ENCODE measurements at regions not wholly inside any gene's neighbourhood (a gene's known extent, or its start where the extent isn't known, plus 50 kb on each side); places are given as distances from the start of the nearest gene placed in this dataset.

GRCh38 chr4:115370490-115370889 is 257.1 kb upstream of the NDST4 start:
- Histone ChIP-seq H3K36me3 (ENCODE audit: insufficient read depth, low read length) (no peaks in the 10 kb centered on the region), H3K4me1 (ENCODE audit: insufficient read depth, low read length) (no peaks in the 10 kb centered on the region), H3K27me3 (ENCODE audit: insufficient read depth, low read length) (no peaks in the 10 kb centered on the region), H3K9me3 (ENCODE audit: control insufficient read depth in 1 of 2, low read length in 2 of 2) (no peaks in the 10 kb centered on the region), H3K4me3 (ENCODE audit: low read length in 2 of 2) (no peak overlapping the region), H3K27ac (ENCODE audit: low read depth, low read length) (no peak overlapping the region)
- Mint-ChIP-seq H3K27ac (no peak overlapping the region), H3K4me1 (peaks cover 0 to 3% (median 0%) of the 10 kb centered on the region in 4 donors), H3K36me3 (no peaks in the 10 kb centered on the region), H3K9me3 (peaks cover 0 to 2% (median 0%) of the 10 kb centered on the region in 8 donors), H3K27me3 (no peaks in the 10 kb centered on the region), H3K4me3 (no peak overlapping the region)
- intact Hi-C loops (cut with micrococcal nuclease): no loop called here
- ChIA-PET POLR2A (ENCODE audit: partially characterized antibody) (no interaction called here), CTCF (ENCODE audit: partially characterized antibody) (no interaction called here)
- no peak for DNase-seq

- Mint-ChIP-seq H3K4me3 (no peak overlapping the region), H3K36me3 (no peaks in the 10 kb centered on the region), H3K27ac (no peak overlapping the region), H3K4me1 (peaks cover 0 to 3% (median 0%) of the 10 kb centered on the region in 4 donors), H3K9me3 (no peaks in the 10 kb centered on the region), H3K27me3 (no peaks in the 10 kb centered on the region)
- POLR2A ChIA-PET (ENCODE audit: partially characterized antibody): no interaction called here
- no peak overlapping the region for H3K27ac ChIP-seq (ENCODE audit: low read depth, low read length)
- H3K4me1 ChIP-seq (ENCODE audit: insufficient read depth, low read length): no peaks in the 10 kb centered on the region
- no peak for DNase-seq
- no peaks in the 10 kb centered on the region for H3K9me3 ChIP-seq (ENCODE audit: control insufficient read depth in 1 of 2, low read length in 2 of 2)
- no peak overlapping the region for H3K4me3 ChIP-seq (ENCODE audit: low read length in 2 of 2)
- CTCF ChIA-PET (ENCODE audit: partially characterized antibody): no interaction called here
- intact Hi-C loops (cut with micrococcal nuclease): no loop called here
- H3K36me3 ChIP-seq (ENCODE audit: insufficient read depth, low read length): no peaks in the 10 kb centered on the region
- H3K27me3 ChIP-seq (ENCODE audit: insufficient read depth, low read length): no peaks in the 10 kb centered on the region
Measured at GRCh38 chr4:115370012-115370411, 256.6 kb upstream of the NDST4 start.

- intact Hi-C loops (cut with micrococcal nuclease): no loop called here
- CTCF ChIA-PET (ENCODE audit: partially characterized antibody): no interaction called here
- no peaks in the 10 kb centered on the region for H3K9me3 Mint-ChIP-seq
- H3K4me3 ChIP-seq (ENCODE audit: low read length in 2 of 2): no peak overlapping the region
- no peaks in the 10 kb centered on the region for H3K9me3 ChIP-seq (ENCODE audit: control insufficient read depth in 1 of 2, low read length in 2 of 2)
- no peaks in the 10 kb centered on the region for H3K36me3 ChIP-seq (ENCODE audit: insufficient read depth, low read length)
- no peaks in the 10 kb centered on the region for H3K36me3 Mint-ChIP-seq
- peak in 1 of 5 donors; percentile 16 for DNase-seq
- H3K27ac Mint-ChIP-seq: no peak overlapping the region
- peaks cover 0 to 3% (median 0%) of the 10 kb centered on the region in 4 donors for H3K4me1 Mint-ChIP-seq
- H3K27me3 Mint-ChIP-seq: no peaks in the 10 kb centered on the region
- POLR2A ChIA-PET (ENCODE audit: partially characterized antibody): no interaction called here
- no peaks in the 10 kb centered on the region for H3K27me3 ChIP-seq (ENCODE audit: insufficient read depth, low read length)
- H3K4me1 ChIP-seq (ENCODE audit: insufficient read depth, low read length): no peaks in the 10 kb centered on the region
- H3K27ac ChIP-seq (ENCODE audit: low read depth, low read length): no peak overlapping the region
- H3K4me3 Mint-ChIP-seq: no peak overlapping the region
Measured at GRCh38 chr4:115366390-115366789, 253.0 kb upstream of the NDST4 start.

GRCh38 chr4:115365185-115365584 is 251.8 kb upstream of the NDST4 start:
- intact Hi-C loops (cut with micrococcal nuclease): no loop called here
- Mint-ChIP-seq H3K4me1 (peaks cover 0 to 3% (median 0%) of the 10 kb centered on the region in 4 donors), H3K27ac (no peak overlapping the region), H3K36me3 (no peaks in the 10 kb centered on the region), H3K9me3 (peaks cover 0 to 1% (median 0%) of the 10 kb centered on the region in 8 donors), H3K4me3 (no peak overlapping the region), H3K27me3 (no peaks in the 10 kb centered on the region)
- H3K4me3 ChIP-seq (ENCODE audit: low read length in 2 of 2): no peak overlapping the region
- no peak for DNase-seq
- no peaks in the 10 kb centered on the region for H3K36me3 ChIP-seq (ENCODE audit: insufficient read depth, low read length)
- ChIA-PET POLR2A (ENCODE audit: partially characterized antibody) (no interaction called here), CTCF (ENCODE audit: partially characterized antibody) (no interaction called here)
- H3K27me3 ChIP-seq (ENCODE audit: insufficient read depth, low read length): no peaks in the 10 kb centered on the region
- no peaks in the 10 kb centered on the region for H3K9me3 ChIP-seq (ENCODE audit: control insufficient read depth in 1 of 2, low read length in 2 of 2)
- no peaks in the 10 kb centered on the region for H3K4me1 ChIP-seq (ENCODE audit: insufficient read depth, low read length)
- no peak overlapping the region for H3K27ac ChIP-seq (ENCODE audit: low read depth, low read length)

GRCh38 chr4:115361781-115362180 is 248.4 kb upstream of the NDST4 start:
- DNase-seq: no peak
- no peaks in the 10 kb centered on the region for H3K4me1 ChIP-seq (ENCODE audit: insufficient read depth, low read length)
- H3K27me3 ChIP-seq (ENCODE audit: insufficient read depth, low read length): no peaks in the 10 kb centered on the region
- no peaks in the 10 kb centered on the region for H3K9me3 ChIP-seq (ENCODE audit: control insufficient read depth in 1 of 2, low read length in 2 of 2)
- intact Hi-C loops (cut with micrococcal nuclease): no loop called here
- H3K27ac ChIP-seq (ENCODE audit: low read depth, low read length): no peak overlapping the region
- H3K4me3 Mint-ChIP-seq: no peak overlapping the region
- H3K36me3 Mint-ChIP-seq: no peaks in the 10 kb centered on the region
- peaks cover 0 to 3% (median 0%) of the 10 kb centered on the region in 4 donors for H3K4me1 Mint-ChIP-seq
- no peaks in the 10 kb centered on the region for H3K36me3 ChIP-seq (ENCODE audit: insufficient read depth, low read length)
- H3K9me3 Mint-ChIP-seq: peaks cover 0 to 4% (median 0%) of the 10 kb centered on the region in 8 donors
- no peak overlapping the region for H3K27ac Mint-ChIP-seq
- H3K4me3 ChIP-seq (ENCODE audit: low read length in 2 of 2): no peak overlapping the region
- H3K27me3 Mint-ChIP-seq: no peaks in the 10 kb centered on the region
- POLR2A ChIA-PET (ENCODE audit: partially characterized antibody): no interaction called here
- CTCF ChIA-PET (ENCODE audit: partially characterized antibody): no interaction called here

- H3K36me3 Mint-ChIP-seq: no peaks in the 10 kb centered on the region
- intact Hi-C loops (cut with micrococcal nuclease): no loop called here
Measured at GRCh38 chr4:115360431-115360830, 247.0 kb upstream of the NDST4 start.

GRCh38 chr4:115357776-115358175 is 244.4 kb upstream of the NDST4 start:
- no peak overlapping the region for H3K27ac ChIP-seq (ENCODE audit: low read depth, low read length)
- intact Hi-C loops (cut with micrococcal nuclease): no loop called here
- Mint-ChIP-seq H3K36me3 (no peaks in the 10 kb centered on the region), H3K27me3 (no peaks in the 10 kb centered on the region), H3K4me1 (no peaks in the 10 kb centered on the region), H3K9me3 (peaks cover 2 to 27% (median 16%) of the 10 kb centered on the region in 8 donors), H3K27ac (no peak overlapping the region), H3K4me3 (no peak overlapping the region)
- ChIA-PET CTCF (ENCODE audit: partially characterized antibody) (no interaction called here), POLR2A (ENCODE audit: partially characterized antibody) (no interaction called here)
- no peak overlapping the region for H3K4me3 ChIP-seq (ENCODE audit: low read length in 2 of 2)
- no peaks in the 10 kb centered on the region for H3K36me3 ChIP-seq (ENCODE audit: insufficient read depth, low read length)
- no peaks in the 10 kb centered on the region for H3K4me1 ChIP-seq (ENCODE audit: insufficient read depth, low read length)
- H3K9me3 ChIP-seq (ENCODE audit: control insufficient read depth in 1 of 2, low read length in 2 of 2): no peaks in the 10 kb centered on the region
- no peaks in the 10 kb centered on the region for H3K27me3 ChIP-seq (ENCODE audit: insufficient read depth, low read length)
- no peak for DNase-seq

More at GRCh38 chr4:115360431-115360830, 247.0 kb upstream of the NDST4 start:
- Histone ChIP-seq H3K4me3 (ENCODE audit: low read length in 2 of 2) (no peak overlapping the region), H3K9me3 (ENCODE audit: control insufficient read depth in 1 of 2, low read length in 2 of 2) (no peaks in the 10 kb centered on the region), H3K27me3 (ENCODE audit: insufficient read depth, low read length) (no peaks in the 10 kb centered on the region), H3K4me1 (ENCODE audit: insufficient read depth, low read length) (no peaks in the 10 kb centered on the region), H3K27ac (ENCODE audit: low read depth, low read length) (no peak overlapping the region), H3K36me3 (ENCODE audit: insufficient read depth, low read length) (no peaks in the 10 kb centered on the region)
- H3K4me3 Mint-ChIP-seq: no peak overlapping the region
- ChIA-PET POLR2A (ENCODE audit: partially characterized antibody) (no interaction called here), CTCF (ENCODE audit: partially characterized antibody) (no interaction called here)
- no peak for DNase-seq
- H3K9me3 Mint-ChIP-seq: peaks cover 0 to 7% (median 0%) of the 10 kb centered on the region in 8 donors
- no peak overlapping the region for H3K27ac Mint-ChIP-seq
- H3K4me1 Mint-ChIP-seq: no peaks in the 10 kb centered on the region
- no peaks in the 10 kb centered on the region for H3K27me3 Mint-ChIP-seq

GRCh38 chr4:115356176-115356575 is 242.8 kb upstream of the NDST4 start:
- Histone ChIP-seq H3K4me1 (ENCODE audit: insufficient read depth, low read length) (no peaks in the 10 kb centered on the region), H3K27me3 (ENCODE audit: insufficient read depth, low read length) (no peaks in the 10 kb centered on the region), H3K9me3 (ENCODE audit: control insufficient read depth in 1 of 2, low read length in 2 of 2) (no peaks in the 10 kb centered on the region), H3K4me3 (ENCODE audit: low read length in 2 of 2) (no peak overlapping the region), H3K36me3 (ENCODE audit: insufficient read depth, low read length) (no peaks in the 10 kb centered on the region), H3K27ac (ENCODE audit: low read depth, low read length) (no peak overlapping the region)
- ChIA-PET POLR2A (ENCODE audit: partially characterized antibody) (no interaction called here), CTCF (ENCODE audit: partially characterized antibody) (no interaction called here)
- intact Hi-C loops (cut with micrococcal nuclease): no loop called here
- Mint-ChIP-seq H3K27me3 (no peaks in the 10 kb centered on the region), H3K4me3 (no peak overlapping the region), H3K9me3 (peaks cover 2 to 37% (median 20%) of the 10 kb centered on the region in 8 donors), H3K4me1 (no peaks in the 10 kb centered on the region), H3K36me3 (no peaks in the 10 kb centered on the region), H3K27ac (no peak overlapping the region)
- no peak for DNase-seq
